Pancreas (tissue), 10 donors: ENCODE measurements at regions not wholly inside any gene's neighbourhood (a gene's known extent, or its start where the extent isn't known, plus 50 kb on each side); places are given as distances from the start of the nearest gene placed in this dataset.
"Not testable (repeated sequence)": the region's sequence is repeated elsewhere in the genome, so short reads cannot be mapped to it uniquely, and the experiment has no call there.

Experiments used
- ATAC-seq, 4 donors: fragments of 200-7000 bp; cut with Tn5 transposase; one replicate each; pipeline versions ENCODE4 v1.8.0 to v1.9.1; 2020; ENCODE audit warnings: mild to moderate bottlenecking in 4 of 4, moderate library complexity in 4 of 4
- DNase-seq, 6 donors: peaks; one replicate each; pipeline ENCODE4 v3.0.0-alpha.2; 2020
- FAIRE-seq: peaks from 2 replicates; lab custom pipeline; 2012; peaks lifted over from hg19 to GRCh38; lab: Jason Lieb, UNC
- H3K27ac ChIP-seq, 4 donors: fragments of 200-600 bp; sonication (generic); 1 replicate in 3 of 4; 2 replicates in 1 of 4; pipeline versions ENCODE4 v1.5.0 to v1.8.0; 2020
- H3K27me3 ChIP-seq, 4 donors: fragments of 200-600 bp; one replicate each; pipeline ENCODE4 v1.8.0; 2021
- H3K36me3 ChIP-seq, 3 donors: fragments of 200-600 bp; sonication (generic) in 1 of 3; one replicate each; pipeline versions ENCODE4 v1.5.0 to v1.8.0; 2020 to 2021
- H3K4me1 ChIP-seq, 3 donors: fragments of 200-600 bp; one replicate each; pipeline ENCODE4 v1.8.0; 2021
- H3K4me3 ChIP-seq, 4 donors: fragments of 200-600 bp; sonication (generic) in 2 of 4; one replicate each; pipeline versions ENCODE4 v1.5.0 to v1.8.0; 2020 to 2021
- H3K9me3 ChIP-seq, 4 donors: fragments of 200-600 bp; one replicate each; pipeline ENCODE4 v1.8.0; 2021
- WGBS, 2 donors: extraction: QIAGEN DNeasy Blood & Tissue Kit; methylation state at CpG; one replicate each; pipeline ENCODE4 v1.1.7; 2013; 5-methylcytosine and 5-hydroxymethylcytosine counted together
- intact Hi-C, 3 donors: fragments of 100-400 bp; cut with DNase I; formaldehyde crosslinking; loops; one replicate each; pipeline versions ENCODE4 v1.11.1 to v1.14.2; 2022
- TF ChIP-seq, protein P1 (sequence below), 4 donors: fragments of 200-600 bp; sonication (generic) in 3 of 4; IDR thresholded peaks; one replicate each; pipeline versions ENCODE4 v1.5.0 to v1.8.0; 2021; ENCODE audit warnings: antibody characterized with exemption in 4 of 4
- donor health status: healthy with polysubstance abuse.
- donor health status: DM: no; HTN: no; CAD: no; lungs with moderate emphysema.
- donor health status: DM: no; HTN: no; CAD: no.
- donor health status: control.
- donor health status: control.
- donor health status: Bipolar disorder and iron deficiency.
- donor health status: DM: yes; HTN: yes; CAD: no.
- donor health status: DM: no; HTN: no; CAD: no.
- donor health status: DM: no; HTN: no; CAD: no.
- donor health status: DM: yes; HTN: yes; CAD: no.

DNA sequence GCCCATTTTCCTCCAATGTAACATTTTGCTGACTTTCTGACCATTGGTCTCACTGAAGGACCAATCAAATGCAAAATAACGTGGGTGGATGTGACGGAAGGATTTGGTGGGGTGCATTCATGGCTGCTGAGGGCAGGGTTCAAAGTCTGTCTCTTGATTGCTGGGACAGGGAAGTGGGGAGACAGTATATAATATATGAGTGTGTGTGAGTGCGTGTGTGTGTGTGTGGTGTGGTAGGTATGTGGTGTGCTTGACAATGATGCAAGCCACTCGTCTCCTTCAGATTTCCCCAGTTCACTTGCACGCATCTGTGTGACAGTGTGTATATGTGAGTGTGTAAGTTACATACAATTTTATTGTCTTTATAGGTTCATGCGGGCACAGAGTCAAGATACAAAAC is 477.3 kb downstream of the DIRAS2 start:
- no peak for ATAC-seq
- intact Hi-C loops: no loop called here
- Histone ChIP-seq H3K27me3 (no peaks in the 10 kb centered on the region), H3K36me3 (no peaks in the 10 kb centered on the region), H3K9me3 (no peaks in the 10 kb centered on the region), H3K27ac (no peak overlapping the region), H3K4me1 (peaks cover 16 to 26% (median 19%) of the 10 kb centered on the region in 3 donors), H3K4me3 (no peak overlapping the region)
- no peak for FAIRE-seq
- WGBS, 2 donors: 88 to 90% methylated on average over 6 of the region's 6 CpGs
- DNase-seq: no peak
- TF ChIP-seq, protein P1, sequence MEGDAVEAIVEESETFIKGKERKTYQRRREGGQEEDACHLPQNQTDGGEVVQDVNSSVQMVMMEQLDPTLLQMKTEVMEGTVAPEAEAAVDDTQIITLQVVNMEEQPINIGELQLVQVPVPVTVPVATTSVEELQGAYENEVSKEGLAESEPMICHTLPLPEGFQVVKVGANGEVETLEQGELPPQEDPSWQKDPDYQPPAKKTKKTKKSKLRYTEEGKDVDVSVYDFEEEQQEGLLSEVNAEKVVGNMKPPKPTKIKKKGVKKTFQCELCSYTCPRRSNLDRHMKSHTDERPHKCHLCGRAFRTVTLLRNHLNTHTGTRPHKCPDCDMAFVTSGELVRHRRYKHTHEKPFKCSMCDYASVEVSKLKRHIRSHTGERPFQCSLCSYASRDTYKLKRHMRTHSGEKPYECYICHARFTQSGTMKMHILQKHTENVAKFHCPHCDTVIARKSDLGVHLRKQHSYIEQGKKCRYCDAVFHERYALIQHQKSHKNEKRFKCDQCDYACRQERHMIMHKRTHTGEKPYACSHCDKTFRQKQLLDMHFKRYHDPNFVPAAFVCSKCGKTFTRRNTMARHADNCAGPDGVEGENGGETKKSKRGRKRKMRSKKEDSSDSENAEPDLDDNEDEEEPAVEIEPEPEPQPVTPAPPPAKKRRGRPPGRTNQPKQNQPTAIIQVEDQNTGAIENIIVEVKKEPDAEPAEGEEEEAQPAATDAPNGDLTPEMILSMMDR (IDR thresholded peaks at IDR 0.05): no peak

DNA sequence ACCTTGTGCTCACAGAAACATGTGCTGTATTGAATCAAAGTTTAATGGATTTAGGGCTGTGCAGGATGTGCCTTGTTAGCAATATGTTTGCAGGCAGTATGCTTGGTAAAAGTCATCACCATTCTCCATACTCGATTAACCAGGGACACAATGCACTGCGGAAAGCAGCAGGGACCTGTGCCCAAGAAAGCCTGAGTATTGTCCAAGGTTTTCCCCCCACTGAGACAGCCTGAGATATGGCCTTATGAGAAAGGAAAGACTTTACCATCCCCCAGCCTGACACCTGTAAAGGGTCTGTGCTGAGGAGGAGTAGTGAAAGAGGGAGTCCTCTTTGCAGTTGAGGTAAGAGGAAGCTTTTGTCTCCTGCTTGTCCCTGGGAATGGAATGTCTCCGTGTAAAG is 476.2 kb downstream of the DIRAS2 start:
- intact Hi-C loops, ATAC-seq, H3K9me3 ChIP-seq, H3K27me3 ChIP-seq, DNase-seq, H3K27ac ChIP-seq, FAIRE-seq, H3K36me3 ChIP-seq, H3K4me3 ChIP-seq: not testable (repeated sequence)
- peaks cover 16 to 26% (median 19%) of the 10 kb centered on the region in 3 donors for H3K4me1 ChIP-seq
- 15 to 23% methylated on average over 3 of the region's 3 CpGs for WGBS, 2 donors

DNA sequence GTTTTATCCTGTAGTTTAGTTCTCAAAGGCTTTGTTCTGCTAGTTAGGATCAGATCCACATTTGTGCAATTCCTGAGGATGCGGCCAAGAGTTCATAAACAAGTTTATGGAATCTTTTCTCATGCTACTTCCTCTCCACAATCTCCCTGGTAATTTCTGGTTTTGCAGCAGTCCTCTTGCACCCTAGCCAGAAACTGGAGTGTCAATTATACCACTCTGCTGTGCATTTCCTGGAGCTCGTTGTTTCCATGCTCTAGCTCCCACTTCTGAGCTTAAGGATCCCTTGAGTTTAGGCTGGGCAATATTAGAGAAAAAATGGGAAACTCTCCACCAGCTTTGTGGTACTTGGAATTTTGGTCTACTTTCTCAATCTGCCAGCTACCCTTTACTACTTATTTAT is 474.7 kb downstream of the DIRAS2 start:
- Histone ChIP-seq H3K9me3 (no peaks in the 10 kb centered on the region), H3K36me3 (no peaks in the 10 kb centered on the region), H3K27me3 (no peaks in the 10 kb centered on the region), H3K4me1 (peaks cover 16 to 26% (median 19%) of the 10 kb centered on the region in 3 donors), H3K4me3 (no peak overlapping the region), H3K27ac (no peak overlapping the region)
- FAIRE-seq (no peak), ATAC-seq (peak in 1 of 4 donors; percentile 14), DNase-seq (no peak)
- TF ChIP-seq, protein P1 (IDR thresholded peaks at IDR 0.05): no peak
- WGBS, 2 donors: 38 to 55% methylated on average over 2 of the region's 2 CpGs
- intact Hi-C loops: no loop called here

DNA sequence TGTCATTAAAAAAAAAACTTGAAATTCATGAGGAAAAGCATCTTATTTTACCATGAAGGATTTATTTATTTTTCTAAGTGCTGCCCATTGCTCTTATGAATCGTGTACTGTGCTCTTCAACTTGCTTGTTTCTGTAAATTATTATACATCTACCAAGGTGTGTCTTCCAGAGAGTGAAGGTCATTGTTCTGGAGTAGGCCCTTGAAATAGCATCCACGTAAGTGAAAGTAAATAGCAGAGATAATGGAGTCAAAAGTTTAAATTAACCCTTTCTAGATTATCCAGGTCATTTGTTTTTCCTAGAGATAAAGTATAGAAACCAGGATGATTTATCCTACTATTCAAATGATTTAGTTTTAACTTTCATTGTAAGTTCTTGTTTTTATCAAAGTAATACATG is 473.1 kb downstream of the DIRAS2 start:
- ATAC-seq (peak; percentile 89 to 97 (median 96)), FAIRE-seq (peak; percentile 75), DNase-seq (no peak)
- peaks cover 16 to 26% (median 19%) of the 10 kb centered on the region in 3 donors for H3K4me1 ChIP-seq
- peak overlapping the region in 1 of 4 donors; percentile 25 for H3K27ac ChIP-seq
- H3K36me3 ChIP-seq: no peaks in the 10 kb centered on the region
- H3K4me3 ChIP-seq: no peak overlapping the region
- intact Hi-C loops: no loop called here
- H3K9me3 ChIP-seq: no peaks in the 10 kb centered on the region
- H3K27me3 ChIP-seq: no peaks in the 10 kb centered on the region
- TF ChIP-seq, protein P1 (IDR thresholded peaks at IDR 0.05): no peak
- WGBS, 2 donors: 8 to 9% methylated on average over 2 of the region's 2 CpGs

DNA sequence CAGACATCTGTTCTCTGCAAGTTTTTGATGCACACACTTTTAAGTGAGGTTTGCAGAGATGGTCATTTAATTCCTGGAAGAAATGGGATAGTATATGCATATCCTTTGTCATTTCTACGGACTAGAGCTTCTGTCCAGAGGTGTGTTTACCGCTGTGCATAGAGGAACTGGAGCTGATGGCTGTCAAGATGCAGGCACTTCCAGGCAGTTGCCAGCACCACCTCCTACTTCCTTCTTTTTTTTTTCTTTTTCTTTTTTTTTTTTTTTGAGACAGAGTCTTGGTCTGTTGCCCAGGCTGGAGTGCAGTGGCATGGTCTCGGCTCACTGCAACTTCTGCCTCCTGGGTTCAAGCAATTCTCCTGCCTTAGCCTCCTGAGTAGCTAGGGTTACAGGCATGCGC is 468.7 kb downstream of the DIRAS2 start:
- DNase-seq, H3K9me3 ChIP-seq, H3K27ac ChIP-seq, intact Hi-C loops, H3K4me1 ChIP-seq, H3K27me3 ChIP-seq, FAIRE-seq, H3K36me3 ChIP-seq, H3K4me3 ChIP-seq: not testable (repeated sequence)
- WGBS, 2 donors: 74 to 77% methylated on average over 4 of the region's 4 CpGs
- ATAC-seq: peak in 1 of 4 donors; percentile 24

GRCh38 chr9:90174346-90174745 is 468.3 kb downstream of the DIRAS2 start:
- 87 to 90% methylated on average over 10 of the region's 10 CpGs for WGBS, 2 donors
- H3K4me3 ChIP-seq, H3K27ac ChIP-seq, H3K4me1 ChIP-seq, intact Hi-C loops, FAIRE-seq, ATAC-seq, H3K9me3 ChIP-seq, H3K36me3 ChIP-seq, H3K27me3 ChIP-seq, DNase-seq: not testable (repeated sequence)
